Spleen (tissue), 7 donors: ENCODE measurements at regions not wholly inside any gene's neighbourhood (a gene's known extent, or its start where the extent isn't known, plus 50 kb on each side); places are given as distances from the start of the nearest gene placed in this dataset.

ENCODE experiments used
- POLR2A ChIP-seq, 3 donors: fragments of 450-650 bp; IDR thresholded peaks; one replicate each; pipeline ENCODE4 v1.5.1; 2017; ENCODE audit warnings: antibody characterized with exemption in 3 of 3, mild to moderate bottlenecking in 1 of 3
- POLR2AphosphoS5 ChIP-seq, 3 donors: sonication (generic); formaldehyde crosslinking; IDR thresholded peaks; one replicate each; pipeline ENCODE4 v1.5.1; 2017; ENCODE audit warnings: antibody characterized with exemption in 3 of 3
- TF ChIP-seq, protein P1 (sequence below), 11 experiments: fragments of 200-600 bp in 7 of 11; fragments of 450-650 bp in 4 of 11; sonication (generic) in 4 of 11; IDR thresholded peaks in 8 of 11; conservative IDR thresholded peaks in 3 of 11; 1 replicate in 7 of 11; 2 replicates in 4 of 11; pipeline versions ENCODE4 v1.4.0 to v1.8.0; 2016 to 2021; ENCODE audit warnings: antibody characterized with exemption in 11 of 11, inconsistent platforms in 4 of 11, mild to moderate bottlenecking in 1 of 11
- donor health status: DM: no; HTN: no; CAD: no; lungs with moderate emphysema.
- donor health status: DM: no; HTN: no; CAD: no.
- donor health status: DM: no; HTN: no; CAD: no.

DNA sequence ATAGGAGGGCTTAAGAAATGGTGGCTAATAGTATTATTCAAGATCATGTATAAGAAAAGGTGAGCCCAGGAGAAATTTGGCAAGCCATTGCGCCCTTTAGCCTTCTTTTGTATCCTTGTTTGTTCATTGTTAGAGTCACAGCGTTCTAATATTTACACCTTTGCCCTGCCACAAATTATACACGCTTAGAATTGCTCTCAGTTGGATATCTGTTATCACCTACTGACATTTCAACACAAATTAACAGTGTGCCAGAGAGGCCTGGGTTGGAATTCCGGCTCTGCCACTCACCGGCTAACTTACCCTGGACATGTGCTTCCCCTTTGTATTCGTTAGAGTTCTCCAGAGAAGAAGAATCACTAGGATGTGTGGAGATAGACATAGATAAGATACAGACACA lies 148.7 kb upstream of the KIT start:
- TF ChIP-seq POLR2A (IDR thresholded peaks at IDR 0.05) (no peak), POLR2AphosphoS5 (IDR thresholded peaks at IDR 0.05) (no peak)
- TF ChIP-seq, protein P1, sequence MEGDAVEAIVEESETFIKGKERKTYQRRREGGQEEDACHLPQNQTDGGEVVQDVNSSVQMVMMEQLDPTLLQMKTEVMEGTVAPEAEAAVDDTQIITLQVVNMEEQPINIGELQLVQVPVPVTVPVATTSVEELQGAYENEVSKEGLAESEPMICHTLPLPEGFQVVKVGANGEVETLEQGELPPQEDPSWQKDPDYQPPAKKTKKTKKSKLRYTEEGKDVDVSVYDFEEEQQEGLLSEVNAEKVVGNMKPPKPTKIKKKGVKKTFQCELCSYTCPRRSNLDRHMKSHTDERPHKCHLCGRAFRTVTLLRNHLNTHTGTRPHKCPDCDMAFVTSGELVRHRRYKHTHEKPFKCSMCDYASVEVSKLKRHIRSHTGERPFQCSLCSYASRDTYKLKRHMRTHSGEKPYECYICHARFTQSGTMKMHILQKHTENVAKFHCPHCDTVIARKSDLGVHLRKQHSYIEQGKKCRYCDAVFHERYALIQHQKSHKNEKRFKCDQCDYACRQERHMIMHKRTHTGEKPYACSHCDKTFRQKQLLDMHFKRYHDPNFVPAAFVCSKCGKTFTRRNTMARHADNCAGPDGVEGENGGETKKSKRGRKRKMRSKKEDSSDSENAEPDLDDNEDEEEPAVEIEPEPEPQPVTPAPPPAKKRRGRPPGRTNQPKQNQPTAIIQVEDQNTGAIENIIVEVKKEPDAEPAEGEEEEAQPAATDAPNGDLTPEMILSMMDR (IDR thresholded peaks at IDR 0.05 in 8 of 11, conservative IDR thresholded peaks at IDR 0.05 in 3 of 11), result no peak
